ENCODE measurements at regions not wholly inside any gene's neighbourhood (a gene's known extent, or its start where the extent isn't known, plus 50 kb on each side); places are given as distances from the start of the nearest gene placed in this dataset.

DNA sequence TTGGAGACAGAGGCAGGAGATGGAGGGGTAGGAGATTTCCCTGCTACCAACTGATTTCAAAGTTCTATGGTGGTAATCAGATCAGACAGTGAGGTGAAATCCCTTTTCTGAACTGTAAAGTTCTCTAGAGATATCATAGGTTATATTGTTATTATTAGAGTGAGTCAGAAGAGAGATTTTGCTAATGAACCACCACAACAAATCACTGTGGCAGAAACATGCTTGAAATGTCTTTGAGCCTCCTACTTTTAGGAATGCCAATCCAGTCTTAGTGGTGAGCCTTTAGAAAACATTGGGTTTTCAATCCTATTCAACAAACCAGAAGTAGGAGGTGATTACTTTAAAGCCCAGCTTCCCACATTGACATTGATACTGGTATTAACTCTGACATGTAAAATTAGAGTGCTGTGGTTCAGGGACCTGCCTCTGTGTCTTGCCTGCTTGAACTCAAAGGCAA lies 136.7 kb upstream of the CNR1 start:
- H3K27ac ChIP-seq (ENCODE audit: low read length in 2 of 2), result no peak overlapping the region
- TF ChIP-seq EZH2 (IDR thresholded peaks at IDR 0.05; ENCODE audit: borderline replicate concordance, insufficient read depth, low read depth, low read length, poor library complexity, severe bottlenecking), result no peak
- TF ChIP-seq, protein P1, sequence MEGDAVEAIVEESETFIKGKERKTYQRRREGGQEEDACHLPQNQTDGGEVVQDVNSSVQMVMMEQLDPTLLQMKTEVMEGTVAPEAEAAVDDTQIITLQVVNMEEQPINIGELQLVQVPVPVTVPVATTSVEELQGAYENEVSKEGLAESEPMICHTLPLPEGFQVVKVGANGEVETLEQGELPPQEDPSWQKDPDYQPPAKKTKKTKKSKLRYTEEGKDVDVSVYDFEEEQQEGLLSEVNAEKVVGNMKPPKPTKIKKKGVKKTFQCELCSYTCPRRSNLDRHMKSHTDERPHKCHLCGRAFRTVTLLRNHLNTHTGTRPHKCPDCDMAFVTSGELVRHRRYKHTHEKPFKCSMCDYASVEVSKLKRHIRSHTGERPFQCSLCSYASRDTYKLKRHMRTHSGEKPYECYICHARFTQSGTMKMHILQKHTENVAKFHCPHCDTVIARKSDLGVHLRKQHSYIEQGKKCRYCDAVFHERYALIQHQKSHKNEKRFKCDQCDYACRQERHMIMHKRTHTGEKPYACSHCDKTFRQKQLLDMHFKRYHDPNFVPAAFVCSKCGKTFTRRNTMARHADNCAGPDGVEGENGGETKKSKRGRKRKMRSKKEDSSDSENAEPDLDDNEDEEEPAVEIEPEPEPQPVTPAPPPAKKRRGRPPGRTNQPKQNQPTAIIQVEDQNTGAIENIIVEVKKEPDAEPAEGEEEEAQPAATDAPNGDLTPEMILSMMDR (IDR thresholded peaks at IDR 0.05), result no peak
- POLR2A ChIA-PET, result no interaction called here
- H3K4me3 ChIP-seq (ENCODE audit: control extremely low read depth in 1 of 5, extremely low read depth in 1 of 5, insufficient read depth in 1 of 5, low read depth in 2 of 5, low read length in 4 of 5), result no peak overlapping the region
- peaks cover 9% of the 10 kb centered on the region for H3K27me3 Mint-ChIP-seq
- no peaks in the 10 kb centered on the region for H3K79me2 ChIP-seq (ENCODE audit: control insufficient read depth, insufficient read depth, low read length)
- intact Hi-C loops (cut with micrococcal nuclease), result no loop called here
- H3K27me3 ChIP-seq (replicated peaks in 1 of 4; ENCODE audit: control extremely low read depth in 1 of 4, control insufficient read depth in 3 of 4, insufficient read depth in 4 of 4, low read length in 3 of 4), result no peaks in the 10 kb centered on the region
- no peaks in the 10 kb centered on the region for H3K4me1 ChIP-seq (ENCODE audit: control insufficient read depth in 2 of 2, insufficient read depth in 2 of 2, low read length in 2 of 2)
- DNase-seq (no peak), ATAC-seq (ENCODE audit: low read depth) (no peak)
- no peak overlapping the region for H3K4me3 Mint-ChIP-seq
- no peak overlapping the region for H3K9ac ChIP-seq (ENCODE audit: low read length)
- no peak overlapping the region for H2AFZ ChIP-seq (ENCODE audit: insufficient read depth, low read depth, low read length, poor library complexity, severe bottlenecking)
- H3K27ac Mint-ChIP-seq, result no peak overlapping the region
- H4K20me1 ChIP-seq (ENCODE audit: control insufficient read depth, insufficient read depth, low read length, poor library complexity, severe bottlenecking), result no peaks in the 10 kb centered on the region
- H3K9me3 ChIP-seq (ENCODE audit: control extremely low read depth in 1 of 3, control insufficient read depth in 2 of 3, insufficient read depth in 1 of 3, low read length in 2 of 3), result peaks cover 0 to 4% (median 1%) of the 10 kb centered on the region in 3 donors
- H3K4me2 ChIP-seq (replicated peaks; ENCODE audit: low read depth, low read length, poor library complexity, severe bottlenecking), result no peak overlapping the region
- H3K9me3 Mint-ChIP-seq (ENCODE audit: insufficient read depth), result peaks cover 2% of the 10 kb centered on the region
- H3K4me1 Mint-ChIP-seq, result no peaks in the 10 kb centered on the region
- H3K36me3 ChIP-seq (replicated peaks in 1 of 2; ENCODE audit: control extremely low read depth in 1 of 2, control insufficient read depth in 1 of 2, extremely low read depth in 1 of 2, insufficient read depth in 2 of 2, low read length in 1 of 2), result no peaks in the 10 kb centered on the region
- CTCF ChIA-PET, result no interaction called here

DNA sequence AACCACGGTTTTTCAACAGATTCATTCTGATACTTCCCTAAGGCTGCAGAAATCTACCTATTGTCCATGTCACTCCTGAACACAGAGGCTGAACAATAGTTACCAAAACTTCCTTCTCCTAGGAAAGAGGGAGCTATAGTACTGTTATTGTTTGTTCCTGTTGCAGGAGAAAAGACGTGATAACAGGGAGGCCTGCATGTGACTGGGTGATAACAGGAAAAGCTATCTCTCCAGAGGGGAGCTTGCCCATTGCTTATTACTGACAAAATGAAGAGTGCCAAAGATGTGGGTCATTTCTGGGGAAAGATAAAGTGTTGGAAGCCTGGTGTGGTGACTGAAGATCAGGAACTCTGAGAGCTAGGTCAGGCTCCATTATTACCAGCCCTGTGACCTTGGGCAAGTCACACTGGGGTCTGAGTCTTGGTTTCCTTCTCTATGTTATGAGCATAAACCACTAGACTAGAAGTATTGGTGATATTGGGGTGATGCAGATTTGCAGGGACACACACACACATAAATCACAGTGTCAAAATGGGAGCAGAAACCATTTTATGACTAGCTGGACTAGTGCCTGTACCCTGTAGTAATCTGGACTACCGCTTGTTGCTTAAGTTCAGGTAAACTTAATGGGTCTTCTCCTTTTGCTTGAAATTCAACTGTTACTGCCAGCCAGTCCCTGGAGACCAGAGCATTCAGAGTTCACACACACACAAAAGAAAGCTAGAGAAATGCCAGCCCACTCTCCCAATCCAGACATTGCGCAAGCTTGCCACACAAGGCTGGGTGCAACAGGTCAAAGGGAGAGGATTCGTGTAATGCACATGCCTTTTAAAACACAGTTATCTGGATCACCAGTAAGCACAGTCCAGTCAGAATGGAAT lies 136.0 kb upstream of the CNR1 start:
- Histone ChIP-seq H3K27me3 (replicated peaks in 1 of 4; ENCODE audit: control extremely low read depth in 1 of 4, control insufficient read depth in 3 of 4, insufficient read depth in 4 of 4, low read length in 3 of 4) (no peaks in the 10 kb centered on the region), H3K79me2 (ENCODE audit: control insufficient read depth, insufficient read depth, low read length) (no peaks in the 10 kb centered on the region), H2AFZ (ENCODE audit: insufficient read depth, low read depth, low read length, poor library complexity, severe bottlenecking) (no peak overlapping the region), H3K4me2 (replicated peaks; ENCODE audit: low read depth, low read length, poor library complexity, severe bottlenecking) (no peak overlapping the region), H3K9ac (ENCODE audit: low read length) (no peak overlapping the region), H3K36me3 (replicated peaks in 1 of 2; ENCODE audit: control extremely low read depth in 1 of 2, control insufficient read depth in 1 of 2, extremely low read depth in 1 of 2, insufficient read depth in 2 of 2, low read length in 1 of 2) (no peaks in the 10 kb centered on the region), H3K4me1 (ENCODE audit: control insufficient read depth in 2 of 2, insufficient read depth in 2 of 2, low read length in 2 of 2) (no peaks in the 10 kb centered on the region), H3K27ac (ENCODE audit: low read length in 2 of 2) (no peak overlapping the region), H4K20me1 (ENCODE audit: control insufficient read depth, insufficient read depth, low read length, poor library complexity, severe bottlenecking) (no peaks in the 10 kb centered on the region), H3K9me3 (ENCODE audit: control extremely low read depth in 1 of 3, control insufficient read depth in 2 of 3, insufficient read depth in 1 of 3, low read length in 2 of 3) (peaks cover 0 to 4% (median 1%) of the 10 kb centered on the region in 3 donors), H3K4me3 (ENCODE audit: control extremely low read depth in 1 of 5, extremely low read depth in 1 of 5, insufficient read depth in 1 of 5, low read depth in 2 of 5, low read length in 4 of 5) (no peak overlapping the region)
- Mint-ChIP-seq H3K9me3 (ENCODE audit: insufficient read depth) (peaks cover 2% of the 10 kb centered on the region), H3K27me3 (peaks cover 9% of the 10 kb centered on the region), H3K4me3 (no peak overlapping the region), H3K4me1 (no peaks in the 10 kb centered on the region), H3K27ac (no peak overlapping the region)
- WGBS (ENCODE audit: insufficient coverage), result 62% methylated on average over 2 of the region's 5 CpGs
- intact Hi-C loops (cut with micrococcal nuclease), result no loop called here
- CTCF ChIA-PET, result no interaction called here
- TF ChIP-seq, protein P1 (IDR thresholded peaks at IDR 0.05), result no peak
- TF ChIP-seq EZH2 (IDR thresholded peaks at IDR 0.05; ENCODE audit: borderline replicate concordance, insufficient read depth, low read depth, low read length, poor library complexity, severe bottlenecking), result no peak
- POLR2A ChIA-PET, result no interaction called here
- no peak for DNase-seq
- no peak for ATAC-seq (ENCODE audit: low read depth)

All from B cell (primary cell).